Transverse colon (tissue), 4 donors: ENCODE measurements at regions not wholly inside any gene's neighbourhood (a gene's known extent, or its start where the extent isn't known, plus 50 kb on each side); places are given as distances from the start of the nearest gene placed in this dataset.

ENCODE experiments used
- DNase-seq: peaks from one replicate; pipeline ENCODE4 v3.0.0-alpha.2; 2019
- H3K27ac ChIP-seq, 4 donors: fragments of 200-600 bp; sonication (generic); 2 replicates each; pipeline ENCODE4 v1.5.1; 2016 to 2018; ENCODE audit warnings: inconsistent platforms in 4 of 4
- H3K27me3 ChIP-seq: fragments of 200-600 bp; sonication (generic); 2 replicates; pipeline ENCODE4 v1.5.1; 2017; ENCODE audit warnings: inconsistent platforms
- H3K36me3 ChIP-seq, 4 donors: fragments of 200-600 bp; sonication (generic); 2 replicates each; pipeline ENCODE4 v1.5.1; 2017 to 2019; ENCODE audit warnings: inconsistent platforms in 4 of 4
- H3K4me1 ChIP-seq, 4 donors: fragments of 200-600 bp; sonication (generic); 2 replicates each; pipeline ENCODE4 v1.5.1; 2017 to 2020; ENCODE audit warnings: inconsistent platforms in 4 of 4
- H3K4me3 ChIP-seq, 4 donors: fragments of 200-600 bp; sonication (generic); 1 replicate in 1 of 4; 2 replicates in 3 of 4; pipeline versions ENCODE4 v1.5.1 to v1.6.1; 2017 to 2019; ENCODE audit warnings: inconsistent platforms in 4 of 4
- H3K9me3 ChIP-seq, 2 donors: fragments of 200-600 bp; sonication (generic); 2 replicates each; pipeline ENCODE4 v1.5.1; 2017 to 2019; ENCODE audit warnings: inconsistent platforms in 2 of 2
- EP300 ChIP-seq: sonication (generic); formaldehyde crosslinking; IDR thresholded peaks from one replicate; pipeline ENCODE4 v1.6.1; 2017; ENCODE audit warnings: antibody characterized with exemption, low read depth
- POLR2A ChIP-seq: fragments of 450-650 bp; IDR thresholded peaks from one replicate; pipeline ENCODE4 v1.6.1; 2016; ENCODE audit warnings: antibody characterized with exemption, mild to moderate bottlenecking, moderate library complexity
- POLR2AphosphoS5 ChIP-seq, 3 donors: sonication (generic); formaldehyde crosslinking; IDR thresholded peaks; one replicate each; pipeline ENCODE4 v1.6.1; 2016; ENCODE audit warnings: antibody characterized with exemption in 3 of 3
- WGBS, 2 donors: methylation state at CpG; one replicate each; pipeline ENCODE4 v1.1.5; 2018; ENCODE audit warnings: low coverage in 1 of 2; 5-methylcytosine and 5-hydroxymethylcytosine counted together
- in situ Hi-C, 4 donors: fragments of 200-750 bp; cut with MboI; loops; one replicate each; pipeline versions ENCODE4 v1.15.0 to v1.15.1; 2017; ENCODE audit warnings: low sequenced_read_pairs in 3 of 4, low pct_ligation_motif_present in 1 of 4, low pct_unique_long_range_greater_than_20kb in 1 of 4
- intact Hi-C: fragments of 100-400 bp; cut with DNase I; formaldehyde crosslinking; loops from one replicate; pipeline ENCODE4 v1.15.1; 2023; ENCODE audit warnings: low total_unique reads
- TF ChIP-seq, protein P1 (sequence below), 5 experiments: fragments of 200-600 bp in 3 of 5; fragments of 450-650 bp in 2 of 5; sonication (generic) in 3 of 5; IDR thresholded peaks; 1 replicate in 2 of 5; 2 replicates in 3 of 5; pipeline ENCODE4 v1.5.1; 2016 to 2017; ENCODE audit warnings: antibody characterized with exemption in 5 of 5, inconsistent platforms in 3 of 5, mild to moderate bottlenecking in 2 of 5, moderate library complexity in 1 of 5

GRCh38 chr7:22561321-22561811 is 61.4 kb upstream of the STEAP1B start:
- Histone ChIP-seq H3K4me1 (peaks cover 7 to 39% (median 9%) of the 10 kb centered on the region in 4 donors), H3K9me3 (no peaks in the 10 kb centered on the region), H3K27me3 (peaks cover 14% of the 10 kb centered on the region), H3K4me3 (no peak overlapping the region), H3K36me3 (no peaks in the 10 kb centered on the region), H3K27ac (peak overlapping the region in 3 of 4 donors; percentile 31 to 44 (median 43))
- TF ChIP-seq EP300 (no peak), POLR2A (no peak), POLR2AphosphoS5 (IDR thresholded peaks at IDR 0.05) (peak; percentile 38 to 66 (median 45))
- TF ChIP-seq, protein P1, sequence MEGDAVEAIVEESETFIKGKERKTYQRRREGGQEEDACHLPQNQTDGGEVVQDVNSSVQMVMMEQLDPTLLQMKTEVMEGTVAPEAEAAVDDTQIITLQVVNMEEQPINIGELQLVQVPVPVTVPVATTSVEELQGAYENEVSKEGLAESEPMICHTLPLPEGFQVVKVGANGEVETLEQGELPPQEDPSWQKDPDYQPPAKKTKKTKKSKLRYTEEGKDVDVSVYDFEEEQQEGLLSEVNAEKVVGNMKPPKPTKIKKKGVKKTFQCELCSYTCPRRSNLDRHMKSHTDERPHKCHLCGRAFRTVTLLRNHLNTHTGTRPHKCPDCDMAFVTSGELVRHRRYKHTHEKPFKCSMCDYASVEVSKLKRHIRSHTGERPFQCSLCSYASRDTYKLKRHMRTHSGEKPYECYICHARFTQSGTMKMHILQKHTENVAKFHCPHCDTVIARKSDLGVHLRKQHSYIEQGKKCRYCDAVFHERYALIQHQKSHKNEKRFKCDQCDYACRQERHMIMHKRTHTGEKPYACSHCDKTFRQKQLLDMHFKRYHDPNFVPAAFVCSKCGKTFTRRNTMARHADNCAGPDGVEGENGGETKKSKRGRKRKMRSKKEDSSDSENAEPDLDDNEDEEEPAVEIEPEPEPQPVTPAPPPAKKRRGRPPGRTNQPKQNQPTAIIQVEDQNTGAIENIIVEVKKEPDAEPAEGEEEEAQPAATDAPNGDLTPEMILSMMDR (IDR thresholded peaks at IDR 0.05), result no peak
- intact Hi-C loops, result loop anchor here (2.0 to 5.0 kb wide), 2 partner anchors 165 to 491 kb away; partner anchors contain the start of gene IL6
- DNase-seq, result peak; percentile 39
- in situ Hi-C loops, result loop anchor here (5.0 to 25.0 kb wide), 4 partner anchors 163 to 501 kb away; partner anchors contain the start of gene IL6 (in 4 of the 4)
- 27 to 31% methylated on average over 4 to 13 of the region's 13 CpGs for WGBS, 2 donors

DNA sequence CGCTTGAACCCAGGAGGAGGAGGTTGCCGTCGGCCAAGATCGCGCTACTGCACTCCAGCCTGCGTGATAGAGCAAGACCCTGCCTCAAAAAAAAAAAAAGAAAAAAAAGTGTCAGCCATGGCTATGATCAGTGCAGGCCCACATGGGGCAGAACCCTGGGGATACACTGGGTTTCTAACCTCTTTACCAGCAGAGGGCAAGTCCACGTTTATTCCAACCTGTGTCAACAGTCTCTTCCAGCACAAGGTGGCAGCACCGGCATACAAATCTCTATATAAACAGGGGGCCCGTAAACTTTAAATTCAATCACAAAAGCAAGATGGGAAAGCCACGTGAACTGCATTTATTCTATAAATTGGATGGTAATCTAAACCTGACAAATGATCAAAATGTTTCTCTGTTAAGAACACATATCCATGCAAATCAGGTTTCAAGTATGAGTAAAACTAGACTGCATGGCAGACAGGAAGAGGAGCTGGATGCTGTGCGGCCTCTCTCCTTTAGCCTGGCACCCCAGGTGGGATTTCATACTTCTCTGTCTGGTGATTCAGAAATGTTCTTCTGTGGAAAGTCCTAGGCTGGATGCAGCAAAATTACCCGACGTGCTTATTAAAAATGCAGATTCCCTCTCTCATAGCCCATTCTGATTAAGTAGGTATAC is 60.0 kb upstream of the STEAP1B start:
- H3K4me3 ChIP-seq, result no peak overlapping the region
- intact Hi-C loops, result loop anchor here (2.0 to 5.0 kb wide), 2 partner anchors 167 to 492 kb away; partner anchors contain the start of gene IL6
- no peaks in the 10 kb centered on the region for H3K9me3 ChIP-seq
- H3K4me1 ChIP-seq, result peaks cover 6 to 25% (median 7%) of the 10 kb centered on the region in 4 donors
- TF ChIP-seq, protein P1 (IDR thresholded peaks at IDR 0.05), result peak; percentile 70 to 88 (median 83)
- no peak for TF ChIP-seq POLR2AphosphoS5 (IDR thresholded peaks at IDR 0.05)
- in situ Hi-C loops, result loop anchor here (5.0 to 25.0 kb wide), 5 partner anchors 165 to 502 kb away; partner anchors contain the start of gene IL6 (in 4 of the 4)
- 46 to 51% methylated on average over 9 to 13 of the region's 13 CpGs for WGBS, 2 donors
- peaks cover 13% of the 10 kb centered on the region for H3K27me3 ChIP-seq
- no peaks in the 10 kb centered on the region for H3K36me3 ChIP-seq
- DNase-seq, result peak; percentile 65
- H3K27ac ChIP-seq, result no peak overlapping the region

GRCh38 chr7:22557167-22557566 is 57.2 kb upstream of the STEAP1B start:
- Histone ChIP-seq H3K27me3 (peaks cover 10% of the 10 kb centered on the region), H3K4me3 (no peak overlapping the region), H3K36me3 (no peaks in the 10 kb centered on the region), H3K27ac (no peak overlapping the region), H3K9me3 (no peaks in the 10 kb centered on the region), H3K4me1 (peaks cover 3 to 14% (median 5%) of the 10 kb centered on the region in 4 donors)
- in situ Hi-C loops, result loop anchor here in 3 of 4 donors (5.0 to 25.0 kb wide), 3 partner anchors 495 to 505 kb away; no protein-coding TSS in a partner anchor
- intact Hi-C loops, result no loop called here
- WGBS, 2 donors, result 89 to 93% methylated on average over 3 to 4 of the region's 4 CpGs
- no peak for DNase-seq
- TF ChIP-seq EP300 (no peak), POLR2A (no peak), POLR2AphosphoS5 (IDR thresholded peaks at IDR 0.05) (no peak)
- TF ChIP-seq, protein P1 (IDR thresholded peaks at IDR 0.05), result no peak

- no peak for DNase-seq
- Histone ChIP-seq H3K4me3 (no peak overlapping the region), H3K27me3 (peaks cover 19% of the 10 kb centered on the region), H3K4me1 (peaks cover 0 to 2% (median 0%) of the 10 kb centered on the region in 4 donors), H3K27ac (no peak overlapping the region), H3K36me3 (no peaks in the 10 kb centered on the region), H3K9me3 (no peaks in the 10 kb centered on the region)
- WGBS, 2 donors, result 40 to 89% methylated on average over 1 to 8 of the region's 8 CpGs
- intact Hi-C loops, result no loop called here
- TF ChIP-seq EP300, result no peak
- TF ChIP-seq, protein P1 (IDR thresholded peaks at IDR 0.05), result no peak
- no peak for TF ChIP-seq POLR2AphosphoS5 (IDR thresholded peaks at IDR 0.05)
- no peak for TF ChIP-seq POLR2A
- in situ Hi-C loops, result loop anchor here in 3 of 4 donors (5.0 to 25.0 kb wide), 3 partner anchors 497 to 507 kb away; no protein-coding TSS in a partner anchor
These were observed 55.5 kb upstream of the STEAP1B start for GRCh38 chr7:22555476-22555875.
